ENCODE measurements at regions not wholly inside any gene's neighbourhood (a gene's known extent, or its start where the extent isn't known, plus 50 kb on each side); places are given as distances from the start of the nearest gene placed in this dataset.
"Not testable (repeated sequence)": the region's sequence is repeated elsewhere in the genome, so short reads cannot be mapped to it uniquely, and the experiment has no call there.

- H3K4me3 ChIP-seq (replicated peaks in 1 of 3; ENCODE audit: insufficient read depth in 1 of 3, low read depth in 2 of 3, low read length in 3 of 3); H3K4me1 ChIP-seq (ENCODE audit: insufficient read depth, low read length); H4K20me1 ChIP-seq (ENCODE audit: insufficient read depth, low read length); POLR2A ChIA-PET; FAIRE-seq; ATAC-seq; H3K36me3 ChIP-seq (replicated peaks in 1 of 2; ENCODE audit: control insufficient read depth in 1 of 2, insufficient read depth in 2 of 2, low read length in 2 of 2); H3K79me2 ChIP-seq (ENCODE audit: insufficient read depth, low read length); H3K9me3 ChIP-seq (ENCODE audit: low read length); BruUV-seq (replicated peaks); H2AFZ ChIP-seq (ENCODE audit: low read length); H3K9ac ChIP-seq (ENCODE audit: insufficient read depth, low read depth, low read length); H3K4me2 ChIP-seq (ENCODE audit: low read depth, low read length); H3K27ac ChIP-seq (ENCODE audit: extremely low read length, insufficient read depth, low read length); in situ Hi-C loops (cut with HindIII; ENCODE audit: extremely low pct_ligation_motif_present, low pct_unique_long_range_greater_than_20kb); H3K27me3 ChIP-seq (ENCODE audit: control insufficient read depth in 1 of 2, insufficient read depth in 2 of 2, low read length in 2 of 2); DNase-seq (ENCODE audit: low spot score); CTCF ChIA-PET (ENCODE audit: low intra/inter-chr PET ratio, low total read pairs); intact Hi-C loops (cut with micrococcal nuclease; ENCODE audit: unreplicated experiment): not testable (repeated sequence)
- no CpG with 5 or more reads among the region's 2 CpGs for WGBS (ENCODE audit: low lambda C conversion rate)
Observed at GRCh38 chr5:176018598-176018997, 50.5 kb upstream of the THOC3 start.

GRCh38 chr5:176020852-176021251 is 52.7 kb upstream of the THOC3 start:
- H3K9me3 ChIP-seq (ENCODE audit: low read length); H3K27me3 ChIP-seq (ENCODE audit: control insufficient read depth in 1 of 2, insufficient read depth in 2 of 2, low read length in 2 of 2); H2AFZ ChIP-seq (ENCODE audit: low read length); POLR2A ChIA-PET; H3K27ac ChIP-seq (ENCODE audit: extremely low read length, insufficient read depth, low read length); H3K4me2 ChIP-seq (ENCODE audit: low read depth, low read length); H4K20me1 ChIP-seq (ENCODE audit: insufficient read depth, low read length); FAIRE-seq; DNase-seq (ENCODE audit: low spot score); H3K4me1 ChIP-seq (ENCODE audit: insufficient read depth, low read length); H3K9ac ChIP-seq (ENCODE audit: insufficient read depth, low read depth, low read length); in situ Hi-C loops (cut with HindIII; ENCODE audit: extremely low pct_ligation_motif_present, low pct_unique_long_range_greater_than_20kb); H3K36me3 ChIP-seq (replicated peaks in 1 of 2; ENCODE audit: control insufficient read depth in 1 of 2, insufficient read depth in 2 of 2, low read length in 2 of 2); ATAC-seq; H3K4me3 ChIP-seq (replicated peaks in 1 of 3; ENCODE audit: insufficient read depth in 1 of 3, low read depth in 2 of 3, low read length in 3 of 3); CTCF ChIA-PET (ENCODE audit: low intra/inter-chr PET ratio, low total read pairs); intact Hi-C loops (cut with micrococcal nuclease; ENCODE audit: unreplicated experiment); H3K79me2 ChIP-seq (ENCODE audit: insufficient read depth, low read length); BruUV-seq (replicated peaks): not testable (repeated sequence)
- WGBS (ENCODE audit: low lambda C conversion rate) = no CpG with 5 or more reads among the region's 4 CpGs

GRCh38 chr5:176023535-176023934 is 55.4 kb upstream of the THOC3 start:
- H3K4me1 ChIP-seq (ENCODE audit: insufficient read depth, low read length); intact Hi-C loops (cut with micrococcal nuclease; ENCODE audit: unreplicated experiment); H3K79me2 ChIP-seq (ENCODE audit: insufficient read depth, low read length); H3K36me3 ChIP-seq (replicated peaks in 1 of 2; ENCODE audit: control insufficient read depth in 1 of 2, insufficient read depth in 2 of 2, low read length in 2 of 2); ATAC-seq; H3K9me3 ChIP-seq (ENCODE audit: low read length); CTCF ChIA-PET (ENCODE audit: low intra/inter-chr PET ratio, low total read pairs); H3K4me2 ChIP-seq (ENCODE audit: low read depth, low read length); in situ Hi-C loops (cut with HindIII; ENCODE audit: extremely low pct_ligation_motif_present, low pct_unique_long_range_greater_than_20kb); H4K20me1 ChIP-seq (ENCODE audit: insufficient read depth, low read length); DNase-seq (ENCODE audit: low spot score); H3K27me3 ChIP-seq (ENCODE audit: control insufficient read depth in 1 of 2, insufficient read depth in 2 of 2, low read length in 2 of 2); H2AFZ ChIP-seq (ENCODE audit: low read length); H3K9ac ChIP-seq (ENCODE audit: insufficient read depth, low read depth, low read length); BruUV-seq (replicated peaks); FAIRE-seq; H3K27ac ChIP-seq (ENCODE audit: extremely low read length, insufficient read depth, low read length); POLR2A ChIA-PET; H3K4me3 ChIP-seq (replicated peaks in 1 of 3; ENCODE audit: insufficient read depth in 1 of 3, low read depth in 2 of 3, low read length in 3 of 3): not testable (repeated sequence)
- 1% methylated on average over 4 of the region's 5 CpGs for WGBS (ENCODE audit: low lambda C conversion rate)

GRCh38 chr5:176029445-176029844 is 61.3 kb upstream of the THOC3 start:
- H3K9me3 ChIP-seq (ENCODE audit: low read length); H3K4me3 ChIP-seq (replicated peaks in 1 of 3; ENCODE audit: insufficient read depth in 1 of 3, low read depth in 2 of 3, low read length in 3 of 3); BruUV-seq (replicated peaks); ATAC-seq; H3K9ac ChIP-seq (ENCODE audit: insufficient read depth, low read depth, low read length); FAIRE-seq; in situ Hi-C loops (cut with HindIII; ENCODE audit: extremely low pct_ligation_motif_present, low pct_unique_long_range_greater_than_20kb); H3K27me3 ChIP-seq (ENCODE audit: control insufficient read depth in 1 of 2, insufficient read depth in 2 of 2, low read length in 2 of 2); H4K20me1 ChIP-seq (ENCODE audit: insufficient read depth, low read length); CTCF ChIA-PET (ENCODE audit: low intra/inter-chr PET ratio, low total read pairs); POLR2A ChIA-PET; DNase-seq (ENCODE audit: low spot score); H3K4me1 ChIP-seq (ENCODE audit: insufficient read depth, low read length); intact Hi-C loops (cut with micrococcal nuclease; ENCODE audit: unreplicated experiment); H3K79me2 ChIP-seq (ENCODE audit: insufficient read depth, low read length); H3K27ac ChIP-seq (ENCODE audit: extremely low read length, insufficient read depth, low read length); H3K36me3 ChIP-seq (replicated peaks in 1 of 2; ENCODE audit: control insufficient read depth in 1 of 2, insufficient read depth in 2 of 2, low read length in 2 of 2); H2AFZ ChIP-seq (ENCODE audit: low read length); H3K4me2 ChIP-seq (ENCODE audit: low read depth, low read length): not testable (repeated sequence)
- 67% methylated on average over 3 of the region's 7 CpGs for WGBS (ENCODE audit: low lambda C conversion rate)

Data from HepG2 (cell line).